ENCODE measurements at regions not wholly inside any gene's neighbourhood (a gene's known extent, or its start where the extent isn't known, plus 50 kb on each side); places are given as distances from the start of the nearest gene placed in this dataset.

GRCh38 chr11:106471276-106471675 is 393.8 kb downstream of the AASDHPPT start:
- WGBS: 21% methylated on average over 1 of the region's 1 CpG
- Histone ChIP-seq H3K9me3 (ENCODE audit: control insufficient read depth in 4 of 4, low read length in 3 of 4) (peaks cover 0 to 3% (median 0%) of the 10 kb centered on the region in 4 donors), H3K9ac (ENCODE audit: low read depth in 1 of 2, low read length in 2 of 2) (no peak overlapping the region), H3K36me3 (ENCODE audit: control insufficient read depth in 4 of 4, insufficient read depth in 3 of 4, low read depth in 1 of 4, low read length in 3 of 4) (no peaks in the 10 kb centered on the region), H3K27ac (ENCODE audit: low read depth in 1 of 2, low read length in 2 of 2) (no peak overlapping the region), H3K4me3 (ENCODE audit: low read depth in 1 of 3, low read length in 3 of 3) (no peak overlapping the region), H3K27me3 (ENCODE audit: control insufficient read depth in 4 of 4, insufficient read depth in 4 of 4, low read length in 3 of 4) (no peaks in the 10 kb centered on the region), H3K4me1 (ENCODE audit: control insufficient read depth in 4 of 4, insufficient read depth in 4 of 4, low read length in 3 of 4) (no peaks in the 10 kb centered on the region)
- TF ChIP-seq SP1 (IDR thresholded peaks at IDR 0.05) (peak; percentile 48), ATF3 (IDR thresholded peaks at IDR 0.05) (no peak), RAD21 (IDR thresholded peaks at IDR 0.05) (peak in 1 of 2 donors; percentile 20), NR2F2 (IDR thresholded peaks at IDR 0.05) (peak; percentile 96), RXRA (IDR thresholded peaks at IDR 0.05) (peak; percentile 12 to 20)
- DNase-seq (ENCODE audit: low spot score): no peak

GRCh38 chr11:106473089-106473722 is 395.7 kb downstream of the AASDHPPT start:
- Histone ChIP-seq H3K27ac (ENCODE audit: low read depth in 1 of 2, low read length in 2 of 2) (no peak overlapping the region), H3K4me1 (ENCODE audit: control insufficient read depth in 4 of 4, insufficient read depth in 4 of 4, low read length in 3 of 4) (no peaks in the 10 kb centered on the region), H3K36me3 (ENCODE audit: control insufficient read depth in 4 of 4, insufficient read depth in 3 of 4, low read depth in 1 of 4, low read length in 3 of 4) (no peaks in the 10 kb centered on the region), H3K9ac (ENCODE audit: low read depth in 1 of 2, low read length in 2 of 2) (no peak overlapping the region), H3K4me3 (ENCODE audit: low read depth in 1 of 3, low read length in 3 of 3) (no peak overlapping the region), H3K27me3 (ENCODE audit: control insufficient read depth in 4 of 4, insufficient read depth in 4 of 4, low read length in 3 of 4) (no peaks in the 10 kb centered on the region), H3K9me3 (ENCODE audit: control insufficient read depth in 4 of 4, low read length in 3 of 4) (peaks cover 0 to 3% (median 0%) of the 10 kb centered on the region in 4 donors)
- TF ChIP-seq FOXA2 (IDR thresholded peaks at IDR 0.05): no peak
- TF ChIP-seq NR2F2 (IDR thresholded peaks at IDR 0.05): peak; percentile 28
- DNase-seq (ENCODE audit: low spot score): no peak
- 71% methylated on average over 2 of the region's 2 CpGs for WGBS

- H3K36me3 ChIP-seq (ENCODE audit: control insufficient read depth in 4 of 4, insufficient read depth in 3 of 4, low read depth in 1 of 4, low read length in 3 of 4): no peaks in the 10 kb centered on the region
- no peak for DNase-seq (ENCODE audit: low spot score)
- H3K4me1 ChIP-seq (ENCODE audit: control insufficient read depth in 4 of 4, insufficient read depth in 4 of 4, low read length in 3 of 4): no peaks in the 10 kb centered on the region
- H3K9ac ChIP-seq (ENCODE audit: low read depth in 1 of 2, low read length in 2 of 2): no peak overlapping the region
- no peak overlapping the region for H3K4me3 ChIP-seq (ENCODE audit: low read depth in 1 of 3, low read length in 3 of 3)
- no peaks in the 10 kb centered on the region for H3K27me3 ChIP-seq (ENCODE audit: control insufficient read depth in 4 of 4, insufficient read depth in 4 of 4, low read length in 3 of 4)
- peaks cover 0 to 3% (median 0%) of the 10 kb centered on the region in 4 donors for H3K9me3 ChIP-seq (ENCODE audit: control insufficient read depth in 4 of 4, low read length in 3 of 4)
- H3K27ac ChIP-seq (ENCODE audit: low read depth in 1 of 2, low read length in 2 of 2): no peak overlapping the region
- WGBS: 71% methylated on average over 2 of the region's 2 CpGs
- no peak for TF ChIP-seq JUND (IDR thresholded peaks at IDR 0.05)
Observed at GRCh38 chr11:106474274-106474673, 396.8 kb downstream of the AASDHPPT start.

GRCh38 chr11:106475181-106475580 is 397.7 kb downstream of the AASDHPPT start:
- no peak for TF ChIP-seq ATF3 (IDR thresholded peaks at IDR 0.05)
- TF ChIP-seq REST (IDR thresholded peaks at IDR 0.05): no peak
- TF ChIP-seq HNF4A (conservative IDR thresholded peaks at IDR 0.05): no peak
- no peak for TF ChIP-seq RXRA (IDR thresholded peaks at IDR 0.05)
- TF ChIP-seq MAX (IDR thresholded peaks at IDR 0.05): no peak
- no peak for TF ChIP-seq GABPA (IDR thresholded peaks at IDR 0.05 in 1 of 2, conservative IDR thresholded peaks at IDR 0.05 in 1 of 2)
- no peak for TF ChIP-seq ZBTB33 (IDR thresholded peaks at IDR 0.05)
- TF ChIP-seq RAD21 (IDR thresholded peaks at IDR 0.05): no peak
- TF ChIP-seq FOXA1 (IDR thresholded peaks at IDR 0.05): no peak
- no peak for TF ChIP-seq NR2F2 (IDR thresholded peaks at IDR 0.05)
- Histone ChIP-seq H3K9me3 (ENCODE audit: control insufficient read depth in 4 of 4, low read length in 3 of 4) (peaks cover 0 to 3% (median 0%) of the 10 kb centered on the region in 4 donors), H3K4me1 (ENCODE audit: control insufficient read depth in 4 of 4, insufficient read depth in 4 of 4, low read length in 3 of 4) (no peaks in the 10 kb centered on the region), H3K27me3 (ENCODE audit: control insufficient read depth in 4 of 4, insufficient read depth in 4 of 4, low read length in 3 of 4) (no peaks in the 10 kb centered on the region), H3K4me3 (ENCODE audit: low read depth in 1 of 3, low read length in 3 of 3) (no peak overlapping the region), H3K36me3 (ENCODE audit: control insufficient read depth in 4 of 4, insufficient read depth in 3 of 4, low read depth in 1 of 4, low read length in 3 of 4) (no peaks in the 10 kb centered on the region), H3K9ac (ENCODE audit: low read depth in 1 of 2, low read length in 2 of 2) (no peak overlapping the region), H3K27ac (ENCODE audit: low read depth in 1 of 2, low read length in 2 of 2) (no peak overlapping the region)
- 74% methylated on average over 5 of the region's 5 CpGs for WGBS
- no peak for DNase-seq (ENCODE audit: low spot score)
